ENCODE measurements at regions not wholly inside any gene's neighbourhood (a gene's known extent, or its start where the extent isn't known, plus 50 kb on each side); places are given as distances from the start of the nearest gene placed in this dataset.

- peak; percentile 33 for TF ChIP-seq POLR2AphosphoS5 (IDR thresholded peaks at IDR 0.05)
- TF ChIP-seq CTCF (IDR thresholded peaks at IDR 0.05), result no peak
- TF ChIP-seq POLR2A (IDR thresholded peaks at IDR 0.05), result no peak
Observed at GRCh38 chr2:150601280-150602038, 114.0 kb upstream of the RND3 start.

All from prostate gland (tissue), 2 donors.